Activated T-helper 1 cell treated with anti-CD3 and anti-CD28 coated beads, Interleukin-12 subunit alpha, Interleukin-12 subunit beta, Interleukin-2, Interleukin-4 antibody, amounts not matched to agents 30 ng/mL and 10 ng/mL and 1 ng/mL, durations not matched to agents 14 hours and 24 hours and 36 hours (primary cell): ENCODE measurements at regions not wholly inside any gene's neighbourhood (a gene's known extent, or its start where the extent isn't known, plus 50 kb on each side); places are given as distances from the start of the nearest gene placed in this dataset.
"Not testable (repeated sequence)": the region's sequence is repeated elsewhere in the genome, so short reads cannot be mapped to it uniquely, and the experiment has no call there.

Experiments
- DNase-seq: peaks from one replicate; pipeline ENCODE4 v3.0.0; 2021; ENCODE audit warnings: low spot score
- H3K27ac Mint-ChIP-seq: one replicate; pipeline ENCODE4 v1.8.0; 2021; ENCODE audit warnings: mild to moderate bottlenecking, mixed read lengths
- H3K27me3 Mint-ChIP-seq: one replicate; pipeline ENCODE4 v1.8.0; 2022; ENCODE audit warnings: mild to moderate bottlenecking, moderate library complexity, mixed read lengths; ENCODE audit not compliant: insufficient read depth
- H3K36me3 Mint-ChIP-seq: one replicate; pipeline ENCODE4 v1.8.0; 2021; ENCODE audit warnings: low read depth, mixed read lengths
- H3K4me1 Mint-ChIP-seq: one replicate; pipeline ENCODE4 v1.8.0; 2021; ENCODE audit warnings: low read depth, mixed read lengths
- H3K4me3 Mint-ChIP-seq: one replicate; pipeline ENCODE4 v1.8.0; 2021; ENCODE audit warnings: mild to moderate bottlenecking, moderate library complexity, mixed read lengths
- H3K9me3 Mint-ChIP-seq: one replicate; pipeline ENCODE4 v1.8.0; 2021; ENCODE audit warnings: mixed read lengths
- intact Hi-C: fragments of 100-400 bp; cut with micrococcal nuclease; formaldehyde crosslinking; loops from one replicate; pipeline ENCODE4 v1.15.1; 2024

DNA sequence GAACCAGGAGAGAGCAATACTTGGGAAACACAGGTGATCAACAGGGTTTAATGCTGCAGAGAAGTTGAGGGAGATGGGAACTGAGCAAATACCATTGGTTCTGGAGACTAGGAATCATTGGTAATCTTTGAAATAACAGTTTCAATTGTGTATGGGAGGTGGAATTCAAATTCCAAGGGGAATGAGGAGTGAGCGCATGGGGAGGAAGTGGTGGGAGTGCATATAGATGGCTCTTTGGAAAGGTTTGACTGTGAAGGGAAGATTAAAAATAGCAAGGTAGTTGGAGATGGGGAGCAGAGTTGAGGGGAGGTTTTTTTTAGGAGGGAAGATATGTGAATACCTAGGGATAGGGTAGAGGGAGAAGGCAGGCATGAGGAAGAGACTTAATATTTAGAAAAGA lies 51.1 kb upstream of the ROPN1 start:
- Mint-ChIP-seq H3K27ac (no peak overlapping the region), H3K27me3 (no peaks in the 10 kb centered on the region), H3K36me3 (no peaks in the 10 kb centered on the region), H3K4me1 (no peaks in the 10 kb centered on the region), H3K4me3 (no peak overlapping the region), H3K9me3 (no peaks in the 10 kb centered on the region)
- intact Hi-C loops, result no loop called here
- no peak for DNase-seq

DNA sequence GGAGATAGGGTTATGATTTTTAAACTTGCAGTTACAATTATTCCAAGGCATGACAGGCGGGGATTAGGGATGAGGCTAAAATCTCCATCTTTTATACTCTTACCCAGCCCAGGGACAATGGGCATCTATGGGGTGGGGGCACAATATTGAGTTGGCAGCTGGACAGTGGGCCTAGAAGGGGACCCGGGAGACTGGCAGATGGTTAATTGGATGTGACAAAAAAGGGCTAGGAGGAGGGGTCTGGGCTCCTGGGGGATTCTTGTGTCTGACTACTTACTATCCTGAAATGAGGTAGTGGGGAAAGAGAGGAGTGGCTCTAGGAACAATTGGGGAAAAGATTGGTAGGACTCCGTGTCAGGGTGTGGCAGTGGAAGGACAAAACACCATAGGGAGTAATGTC lies 53.0 kb upstream of the ROPN1 start:
- intact Hi-C loops, result no loop called here
- no peak overlapping the region for H3K4me3 Mint-ChIP-seq
- no peaks in the 10 kb centered on the region for H3K36me3 Mint-ChIP-seq
- no peaks in the 10 kb centered on the region for H3K27me3 Mint-ChIP-seq
- no peak for DNase-seq
- H3K9me3 Mint-ChIP-seq, result no peaks in the 10 kb centered on the region
- no peak overlapping the region for H3K27ac Mint-ChIP-seq
- no peaks in the 10 kb centered on the region for H3K4me1 Mint-ChIP-seq

DNA sequence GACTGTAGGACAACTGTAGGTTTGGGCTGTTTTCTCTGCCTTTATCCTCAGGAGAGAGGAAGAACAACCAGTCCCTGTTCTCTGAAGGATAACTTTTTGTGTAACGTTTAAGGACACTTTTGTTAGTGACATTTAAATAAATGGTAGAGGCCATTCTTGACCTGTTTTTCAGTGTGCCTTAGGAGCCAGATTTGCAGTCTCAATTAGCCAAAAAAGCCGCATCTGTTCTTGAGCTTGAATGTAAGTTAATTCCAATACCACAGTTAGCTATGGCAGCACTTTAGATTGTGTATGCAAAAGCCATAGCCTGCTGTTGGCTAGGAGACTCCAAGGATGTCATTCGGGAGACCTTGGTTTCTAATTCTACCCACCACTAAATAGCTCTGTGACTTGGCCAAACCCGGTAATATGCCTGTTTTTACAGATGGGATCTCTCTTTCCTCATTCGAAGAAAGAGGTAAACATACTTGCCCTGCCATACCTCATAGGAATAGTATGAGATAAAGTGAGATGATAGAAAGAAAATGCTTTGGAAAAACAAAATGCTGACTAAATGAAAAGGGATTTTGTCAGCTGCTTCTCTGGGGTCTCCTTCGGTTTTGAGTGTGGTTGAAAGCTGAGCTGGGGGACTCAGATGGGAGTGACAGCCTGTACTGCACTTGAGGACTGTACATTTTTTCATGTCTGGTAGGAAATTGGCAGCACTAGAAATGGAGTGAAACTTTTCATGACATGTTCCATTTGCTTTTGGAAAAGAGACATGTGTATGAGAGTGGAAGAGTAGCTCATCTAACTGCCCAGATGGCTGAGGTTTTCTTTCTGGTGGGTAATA lies 57.3 kb upstream of the ROPN1 start:
- no peaks in the 10 kb centered on the region for H3K9me3 Mint-ChIP-seq
- intact Hi-C loops, result no loop called here
- no peak for DNase-seq
- H3K27me3 Mint-ChIP-seq, result peaks cover 7% of the 10 kb centered on the region
- H3K36me3 Mint-ChIP-seq, result no peaks in the 10 kb centered on the region
- no peaks in the 10 kb centered on the region for H3K4me1 Mint-ChIP-seq
- no peak overlapping the region for H3K4me3 Mint-ChIP-seq
- H3K27ac Mint-ChIP-seq, result no peak overlapping the region

DNA sequence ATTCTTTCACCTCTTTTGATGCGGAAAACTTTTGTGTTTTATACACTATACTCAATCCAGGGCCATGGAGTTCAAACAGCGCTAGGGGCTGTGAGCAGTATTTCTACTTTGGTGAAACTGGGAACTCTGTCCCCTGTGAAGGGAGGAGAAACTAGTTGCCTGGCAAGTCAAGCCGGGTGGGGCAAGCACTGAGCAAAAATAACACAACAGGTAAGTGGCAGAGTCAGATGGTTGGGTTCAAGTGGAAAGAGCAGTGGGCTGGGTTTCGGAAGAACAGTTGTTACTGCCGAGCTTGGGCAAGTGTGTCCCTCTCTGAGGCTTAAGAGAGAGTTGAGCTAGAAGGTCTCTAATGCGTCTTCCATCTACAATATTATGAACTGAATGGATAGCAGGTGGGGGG lies 59.7 kb upstream of the ROPN1 start:
- no peak overlapping the region for H3K27ac Mint-ChIP-seq
- intact Hi-C loops, result no loop called here
- DNase-seq, result no peak
- no peaks in the 10 kb centered on the region for H3K9me3 Mint-ChIP-seq
- H3K36me3 Mint-ChIP-seq, result no peaks in the 10 kb centered on the region
- H3K4me3 Mint-ChIP-seq, result no peak overlapping the region
- peaks cover 7% of the 10 kb centered on the region for H3K27me3 Mint-ChIP-seq
- H3K4me1 Mint-ChIP-seq, result no peaks in the 10 kb centered on the region

DNA sequence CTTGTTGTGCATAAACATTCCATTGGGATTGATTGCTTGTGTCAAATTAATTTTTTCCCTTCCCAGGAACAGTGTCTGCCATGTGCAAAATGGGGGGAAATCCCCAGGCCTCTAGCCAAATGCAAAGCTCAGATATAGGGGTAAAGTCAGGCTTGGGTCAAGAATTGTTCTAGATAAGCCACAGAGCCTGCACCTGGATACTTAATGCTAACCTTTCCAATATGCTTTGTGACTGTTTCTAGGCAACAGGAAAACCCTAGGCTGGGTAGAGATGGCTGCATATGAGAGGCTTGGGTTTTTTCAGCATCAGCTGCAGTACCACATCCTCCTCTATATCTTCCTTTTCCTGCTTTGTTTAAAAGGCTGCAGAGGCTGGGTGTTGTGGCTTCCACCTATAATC lies 61.9 kb upstream of the ROPN1 start:
- no peak overlapping the region for H3K4me3 Mint-ChIP-seq
- H3K27me3 Mint-ChIP-seq, result peaks cover 8% of the 10 kb centered on the region
- intact Hi-C loops, result no loop called here
- H3K9me3 Mint-ChIP-seq, result no peaks in the 10 kb centered on the region
- DNase-seq, result no peak
- H3K27ac Mint-ChIP-seq, result no peak overlapping the region
- H3K4me1 Mint-ChIP-seq, result no peaks in the 10 kb centered on the region
- no peaks in the 10 kb centered on the region for H3K36me3 Mint-ChIP-seq

DNA sequence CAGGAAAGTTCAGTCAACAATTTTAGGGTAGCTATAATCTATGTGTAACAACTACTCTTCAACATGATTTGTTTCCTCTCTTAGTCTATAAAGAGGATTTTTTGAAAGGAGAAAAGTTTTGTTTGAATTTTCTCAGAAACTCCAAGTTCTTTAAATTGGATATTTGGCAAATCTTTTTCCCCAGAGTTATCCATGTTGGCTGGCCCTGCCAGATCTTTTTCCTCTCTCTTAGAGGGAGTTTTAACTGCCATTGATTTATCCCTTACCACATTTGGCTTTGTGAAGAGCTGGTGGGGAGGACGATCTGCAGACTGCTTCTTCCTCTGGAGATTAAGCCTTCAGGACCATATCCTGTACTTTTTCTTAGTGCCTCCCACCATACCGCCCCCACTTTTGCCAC lies 64.9 kb upstream of the ROPN1 start:
- Mint-ChIP-seq H3K27me3 (peaks cover 12% of the 10 kb centered on the region), H3K4me3 (no peak overlapping the region), H3K4me1 (no peaks in the 10 kb centered on the region), H3K27ac (no peak overlapping the region), H3K9me3 (no peaks in the 10 kb centered on the region), H3K36me3 (no peaks in the 10 kb centered on the region)
- intact Hi-C loops, result no loop called here
- DNase-seq, result no peak

DNA sequence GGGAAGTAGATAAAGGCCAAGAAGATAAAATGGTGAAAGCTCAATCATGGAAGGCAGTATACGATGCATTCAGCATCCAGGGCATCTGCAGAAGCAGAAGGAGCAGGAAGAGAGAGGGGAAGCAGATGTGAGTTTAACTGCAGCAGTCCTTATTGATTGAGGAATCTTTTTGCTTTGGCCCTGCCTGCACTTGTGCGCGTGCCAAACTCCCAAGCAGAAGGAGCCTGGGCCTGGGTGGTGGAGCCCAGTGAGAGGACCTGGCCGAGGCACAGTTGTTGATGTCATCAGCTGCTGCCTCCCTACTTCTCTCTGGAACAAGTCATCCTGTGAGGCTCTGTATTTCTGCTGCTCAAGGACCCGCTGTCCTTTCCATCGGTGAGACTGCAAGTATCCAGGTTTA lies 65.5 kb upstream of the ROPN1 start:
- intact Hi-C loops, result no loop called here
- H3K9me3 Mint-ChIP-seq, result no peaks in the 10 kb centered on the region
- H3K4me3 Mint-ChIP-seq, result no peak overlapping the region

DNA sequence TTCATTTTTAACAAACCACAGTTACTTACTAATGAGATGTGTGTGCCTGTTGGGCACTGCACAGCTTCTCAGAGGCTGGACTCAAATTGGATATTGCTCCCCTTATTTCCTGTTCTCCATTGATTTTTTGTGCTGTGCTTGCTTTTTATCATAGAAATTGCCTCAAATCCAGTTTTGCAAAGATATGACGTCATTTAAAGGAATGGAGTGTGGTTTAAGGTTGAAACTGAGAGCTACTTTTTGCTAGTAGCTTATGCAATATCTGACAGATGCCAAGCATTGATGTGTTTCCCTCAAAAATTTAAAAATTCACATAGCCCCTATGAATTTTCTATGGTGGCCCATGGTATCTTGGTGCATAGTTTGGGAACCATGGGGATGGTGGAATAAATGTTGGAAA lies 67.7 kb upstream of the ROPN1 start:
- H3K9me3 Mint-ChIP-seq, result no peaks in the 10 kb centered on the region
- no peaks in the 10 kb centered on the region for H3K36me3 Mint-ChIP-seq
- no peaks in the 10 kb centered on the region for H3K4me1 Mint-ChIP-seq
- no peak overlapping the region for H3K27ac Mint-ChIP-seq
- DNase-seq, result no peak
- intact Hi-C loops, result no loop called here
- no peak overlapping the region for H3K4me3 Mint-ChIP-seq
- peaks cover 7% of the 10 kb centered on the region for H3K27me3 Mint-ChIP-seq

More for the DNA sequence above, 65.5 kb upstream of the ROPN1 start:
- H3K27ac Mint-ChIP-seq, result no peak overlapping the region
- H3K4me1 Mint-ChIP-seq, result no peaks in the 10 kb centered on the region
- H3K27me3 Mint-ChIP-seq, result peaks cover 11% of the 10 kb centered on the region
- no peak for DNase-seq
- H3K36me3 Mint-ChIP-seq, result no peaks in the 10 kb centered on the region

DNA sequence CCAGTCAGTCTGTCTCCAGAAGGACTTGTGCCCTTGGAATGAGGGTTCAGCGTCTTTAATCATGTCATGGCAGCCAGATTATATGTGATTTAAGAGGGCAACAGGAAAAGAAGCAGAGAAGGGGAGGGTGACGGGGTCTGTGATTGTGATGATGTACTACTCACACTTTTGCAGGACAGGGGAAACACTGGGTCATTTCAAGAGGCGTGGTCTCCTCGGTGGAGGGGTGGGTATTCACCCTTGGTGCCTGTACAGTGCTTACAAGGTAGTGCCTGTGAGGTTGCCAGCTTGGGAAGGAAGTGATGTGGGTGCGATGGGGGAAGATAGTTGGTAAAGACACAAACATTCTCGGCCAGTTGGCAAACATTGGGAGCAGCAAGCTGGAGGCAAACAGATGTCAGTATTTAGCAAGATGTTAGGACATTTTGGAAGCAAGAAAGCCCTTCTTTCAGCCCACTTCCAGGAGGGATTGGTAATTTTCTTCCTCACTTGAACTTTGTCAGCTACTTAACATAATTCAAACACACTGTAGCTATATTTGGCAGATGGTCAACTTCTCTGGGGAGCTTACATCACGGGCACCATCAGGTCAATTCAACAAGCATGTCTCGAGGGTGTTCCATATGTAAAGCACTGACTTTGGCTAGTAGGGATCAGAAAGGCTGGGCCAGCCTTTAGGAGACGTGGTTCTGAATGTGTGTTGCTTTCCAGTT lies 71.4 kb upstream of the ROPN1 start:
- no peak overlapping the region for H3K4me3 Mint-ChIP-seq
- intact Hi-C loops, result no loop called here
- DNase-seq, result no peak

DNA sequence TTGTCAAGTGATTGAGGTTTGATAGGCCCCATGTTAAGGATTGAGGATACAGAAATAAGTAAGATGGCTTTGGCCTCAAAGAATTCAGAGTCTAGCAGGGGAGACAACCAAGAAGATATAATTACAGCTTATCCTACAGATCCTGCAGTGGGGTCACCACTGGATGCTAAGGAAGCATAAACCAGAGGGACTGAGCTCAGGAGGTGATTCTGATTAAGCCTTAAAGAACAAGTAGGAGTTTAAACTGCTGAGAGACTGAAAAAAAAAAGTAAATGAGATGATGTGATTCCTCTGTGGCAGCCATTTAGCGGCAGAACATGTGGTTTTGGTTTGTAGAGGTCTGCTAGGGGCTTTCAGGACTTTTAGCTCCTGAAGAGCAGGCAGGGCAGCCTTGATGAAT lies 72.1 kb upstream of the ROPN1 start:
- Mint-ChIP-seq H3K4me3 (no peak overlapping the region), H3K36me3 (no peaks in the 10 kb centered on the region), H3K9me3 (no peaks in the 10 kb centered on the region), H3K27ac (no peak overlapping the region), H3K4me1 (no peaks in the 10 kb centered on the region), H3K27me3 (peaks cover 12% of the 10 kb centered on the region)
- DNase-seq, result no peak
- intact Hi-C loops, result no loop called here

More for the DNA sequence above, 71.4 kb upstream of the ROPN1 start:
- Mint-ChIP-seq H3K27me3 (peaks cover 14% of the 10 kb centered on the region), H3K4me1 (no peaks in the 10 kb centered on the region), H3K36me3 (no peaks in the 10 kb centered on the region), H3K9me3 (no peaks in the 10 kb centered on the region), H3K27ac (no peak overlapping the region)

DNA sequence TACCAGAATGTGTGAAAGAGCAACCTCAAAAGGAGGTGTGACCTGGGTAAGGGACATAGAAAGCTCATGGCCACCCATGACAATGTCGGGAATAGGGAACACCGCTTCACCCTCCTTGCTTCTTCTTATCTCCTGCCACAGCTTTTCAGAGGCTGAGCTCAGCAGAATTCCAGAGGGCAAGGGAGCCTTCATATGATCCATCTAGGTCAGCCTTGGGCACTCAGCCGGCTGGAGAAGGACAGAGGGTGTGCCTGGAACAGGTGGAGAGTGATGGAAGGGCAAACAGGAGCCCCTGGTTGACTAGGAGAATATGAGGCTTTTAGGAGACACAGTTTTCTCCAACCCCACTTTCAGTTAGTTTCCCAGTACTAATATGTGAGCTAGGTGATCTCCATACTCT lies 74.6 kb upstream of the ROPN1 start:
- intact Hi-C loops, H3K4me3 Mint-ChIP-seq, H3K27me3 Mint-ChIP-seq, DNase-seq, H3K4me1 Mint-ChIP-seq, H3K9me3 Mint-ChIP-seq, H3K36me3 Mint-ChIP-seq, H3K27ac Mint-ChIP-seq: not testable (repeated sequence)

DNA sequence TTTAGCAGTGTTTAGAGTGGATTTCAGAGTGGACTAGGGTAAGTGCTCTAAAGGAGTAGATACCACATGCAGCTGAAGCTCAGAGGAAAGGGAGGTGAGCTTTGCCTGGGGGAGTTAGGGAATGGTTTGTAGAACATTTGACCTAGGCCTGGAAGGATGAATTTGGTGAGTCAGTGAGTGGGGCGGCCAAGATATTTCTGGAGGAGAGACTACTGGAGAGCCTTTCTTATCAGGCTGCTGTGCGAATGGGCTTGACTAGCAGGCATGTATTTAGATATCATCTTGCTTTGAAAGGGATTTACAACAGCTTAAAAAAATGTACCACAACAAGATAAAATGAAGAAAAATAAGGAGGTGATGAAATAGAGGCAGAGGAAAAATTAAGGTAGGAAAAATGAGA lies 77.8 kb upstream of the ROPN1 start:
- intact Hi-C loops, H3K4me3 Mint-ChIP-seq, H3K27ac Mint-ChIP-seq, H3K36me3 Mint-ChIP-seq, H3K27me3 Mint-ChIP-seq, H3K9me3 Mint-ChIP-seq, DNase-seq, H3K4me1 Mint-ChIP-seq: not testable (repeated sequence)

DNA sequence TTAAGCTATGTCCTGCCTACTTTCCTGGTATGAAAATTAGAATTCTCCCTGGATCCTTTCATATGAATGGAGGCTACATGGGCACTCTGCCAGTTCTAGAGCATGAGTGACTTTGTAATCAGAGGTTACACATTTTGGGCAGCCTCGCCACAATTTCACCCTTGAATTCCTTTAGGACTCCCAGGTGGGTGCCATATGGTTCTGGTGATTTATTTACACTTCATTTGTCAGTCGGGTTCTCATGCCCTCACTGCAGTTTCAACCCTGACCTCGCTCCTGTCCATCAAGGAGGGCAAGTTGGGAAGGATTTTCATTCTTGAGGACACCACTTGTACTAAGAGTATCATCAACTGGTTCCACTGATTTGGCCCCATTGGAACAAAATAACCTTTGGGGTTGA lies 83.2 kb upstream of the ROPN1 start:
- intact Hi-C loops, result loop anchor here (5.0 kb wide), 3 partner anchors 43 to 433 kb away; partner anchors contain the start of gene KALRN
- not testable (repeated sequence) for H3K27me3 Mint-ChIP-seq, H3K27ac Mint-ChIP-seq, H3K36me3 Mint-ChIP-seq, H3K4me3 Mint-ChIP-seq, DNase-seq, H3K4me1 Mint-ChIP-seq, H3K9me3 Mint-ChIP-seq
